GM12865 (cell line): ENCODE measurements at regions not wholly inside any gene's neighbourhood (a gene's known extent, or its start where the extent isn't known, plus 50 kb on each side); places are given as distances from the start of the nearest gene placed in this dataset.
"Not testable (repeated sequence)": the region's sequence is repeated elsewhere in the genome, so short reads cannot be mapped to it uniquely, and the experiment has no call there.

Source experiments
- DNase-seq: peaks from one replicate; pipeline ENCODE4 v3.0.0; 2010; ENCODE audit warnings: low read depth
- H3K4me3 ChIP-seq: 2 replicates; pipeline ENCODE4 v1.5.1; 2011; ENCODE audit warnings: mild to moderate bottlenecking, low read depth, low read length, control low read depth
- CTCF ChIP-seq: IDR thresholded peaks from 2 replicates; pipeline ENCODE4 v1.5.1; 2011; ENCODE audit warnings: low read length, control low read depth, low read depth, inconsistent platforms; ENCODE audit not compliant: insufficient read depth; ENCODE audit errors: missing control alignments

- TF ChIP-seq CTCF, result no peak
- H3K4me3 ChIP-seq, result no peak overlapping the region
- no peak for DNase-seq
Observed at GRCh38 chr5:60479542-60479941, 220.4 kb downstream of the DEPDC1B start.

GRCh38 chr5:60477849-60478248, 222.1 kb downstream of the DEPDC1B start:
- H3K4me3 ChIP-seq, result no peak overlapping the region
- DNase-seq, result no peak
- TF ChIP-seq CTCF, result no peak

- TF ChIP-seq CTCF, result no peak
- H3K4me3 ChIP-seq, result no peak overlapping the region
- no peak for DNase-seq
Observed at GRCh38 chr5:60473654-60474053, 226.3 kb downstream of the DEPDC1B start.

- H3K4me3 ChIP-seq, DNase-seq: not testable (repeated sequence)
Observed at GRCh38 chr5:60473027-60473426, 226.9 kb downstream of the DEPDC1B start.

- TF ChIP-seq CTCF, result no peak
- H3K4me3 ChIP-seq, result no peak overlapping the region
- no peak for DNase-seq
Observed at GRCh38 chr5:60470881-60471280, 229.1 kb downstream of the DEPDC1B start.

- no peak for TF ChIP-seq CTCF
- DNase-seq, result no peak
- H3K4me3 ChIP-seq, result no peak overlapping the region
Observed at GRCh38 chr5:60469286-60469685, 230.7 kb downstream of the DEPDC1B start.

- no peak for TF ChIP-seq CTCF
- no peak overlapping the region for H3K4me3 ChIP-seq
- no peak for DNase-seq
Observed at GRCh38 chr5:60463179-60463868, 236.6 kb downstream of the DEPDC1B start.
